Transverse colon (tissue), 4 donors: ENCODE measurements at regions not wholly inside any gene's neighbourhood (a gene's known extent, or its start where the extent isn't known, plus 50 kb on each side); places are given as distances from the start of the nearest gene placed in this dataset.

Experiments used
- DNase-seq: peaks from one replicate; pipeline ENCODE4 v3.0.0-alpha.2; 2019
- H3K27ac ChIP-seq, 4 donors: fragments of 200-600 bp; sonication (generic); 2 replicates each; pipeline ENCODE4 v1.5.1; 2016 to 2018; ENCODE audit warnings: inconsistent platforms in 4 of 4
- H3K27me3 ChIP-seq: fragments of 200-600 bp; sonication (generic); 2 replicates; pipeline ENCODE4 v1.5.1; 2017; ENCODE audit warnings: inconsistent platforms
- H3K36me3 ChIP-seq, 4 donors: fragments of 200-600 bp; sonication (generic); 2 replicates each; pipeline ENCODE4 v1.5.1; 2017 to 2019; ENCODE audit warnings: inconsistent platforms in 4 of 4
- H3K4me1 ChIP-seq, 4 donors: fragments of 200-600 bp; sonication (generic); 2 replicates each; pipeline ENCODE4 v1.5.1; 2017 to 2020; ENCODE audit warnings: inconsistent platforms in 4 of 4
- H3K4me3 ChIP-seq, 4 donors: fragments of 200-600 bp; sonication (generic); 1 replicate in 1 of 4; 2 replicates in 3 of 4; pipeline versions ENCODE4 v1.5.1 to v1.6.1; 2017 to 2019; ENCODE audit warnings: inconsistent platforms in 4 of 4
- H3K9me3 ChIP-seq, 2 donors: fragments of 200-600 bp; sonication (generic); 2 replicates each; pipeline ENCODE4 v1.5.1; 2017 to 2019; ENCODE audit warnings: inconsistent platforms in 2 of 2
- EP300 ChIP-seq: sonication (generic); formaldehyde crosslinking; IDR thresholded peaks from one replicate; pipeline ENCODE4 v1.6.1; 2017; ENCODE audit warnings: antibody characterized with exemption, low read depth
- POLR2A ChIP-seq: fragments of 450-650 bp; IDR thresholded peaks from one replicate; pipeline ENCODE4 v1.6.1; 2016; ENCODE audit warnings: antibody characterized with exemption, mild to moderate bottlenecking, moderate library complexity
- POLR2AphosphoS5 ChIP-seq, 3 donors: sonication (generic); formaldehyde crosslinking; IDR thresholded peaks; one replicate each; pipeline ENCODE4 v1.6.1; 2016; ENCODE audit warnings: antibody characterized with exemption in 3 of 3
- whole genome bisulfite sequencing, 2 donors: methylation state at CpG; one replicate each; pipeline ENCODE4 v1.1.5; 2018; ENCODE audit warnings: low coverage in 1 of 2; 5-methylcytosine and 5-hydroxymethylcytosine counted together
- in situ Hi-C, 4 donors: fragments of 200-750 bp; cut with MboI; loops; one replicate each; pipeline versions ENCODE4 v1.15.0 to v1.15.1; 2017; ENCODE audit warnings: low sequenced_read_pairs in 3 of 4, low pct_ligation_motif_present in 1 of 4, low pct_unique_long_range_greater_than_20kb in 1 of 4
- intact Hi-C: fragments of 100-400 bp; cut with DNase I; formaldehyde crosslinking; loops from one replicate; pipeline ENCODE4 v1.15.1; 2023; ENCODE audit warnings: low total_unique reads
- TF ChIP-seq, protein P1 (sequence below), 5 experiments: fragments of 200-600 bp in 3 of 5; fragments of 450-650 bp in 2 of 5; sonication (generic) in 3 of 5; IDR thresholded peaks; 1 replicate in 2 of 5; 2 replicates in 3 of 5; pipeline ENCODE4 v1.5.1; 2016 to 2017; ENCODE audit warnings: antibody characterized with exemption in 5 of 5, inconsistent platforms in 3 of 5, mild to moderate bottlenecking in 2 of 5, moderate library complexity in 1 of 5

DNA sequence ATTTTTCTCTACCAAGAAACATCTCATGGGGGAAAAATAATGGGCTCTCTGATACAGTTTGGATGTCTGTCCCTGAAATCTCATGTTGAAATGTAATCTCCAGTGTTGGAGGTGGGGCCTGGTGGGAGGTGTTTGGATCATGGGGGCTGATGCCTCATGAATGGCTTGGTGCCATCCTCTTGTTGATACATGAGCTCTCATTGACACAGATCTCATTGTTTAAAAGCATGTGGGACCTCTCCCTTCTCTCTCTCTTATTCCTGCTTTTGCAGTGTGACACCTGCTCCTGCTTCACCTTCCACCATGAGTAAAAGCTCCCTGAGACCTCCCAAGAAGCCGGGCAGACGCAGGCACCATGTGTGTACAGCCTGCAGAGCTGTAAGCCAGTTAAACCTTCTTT lies 332.5 kb upstream of the NRIP1 start:
- H3K4me1 ChIP-seq: no peaks in the 10 kb centered on the region
- H3K27ac ChIP-seq: no peak overlapping the region
- WGBS, 2 donors: 90% methylated on average over 2 of the region's 2 CpGs
- no peaks in the 10 kb centered on the region for H3K36me3 ChIP-seq
- intact Hi-C loops: no loop called here
- TF ChIP-seq EP300: no peak
- TF ChIP-seq POLR2AphosphoS5 (IDR thresholded peaks at IDR 0.05): no peak
- TF ChIP-seq POLR2A: no peak
- TF ChIP-seq, protein P1, sequence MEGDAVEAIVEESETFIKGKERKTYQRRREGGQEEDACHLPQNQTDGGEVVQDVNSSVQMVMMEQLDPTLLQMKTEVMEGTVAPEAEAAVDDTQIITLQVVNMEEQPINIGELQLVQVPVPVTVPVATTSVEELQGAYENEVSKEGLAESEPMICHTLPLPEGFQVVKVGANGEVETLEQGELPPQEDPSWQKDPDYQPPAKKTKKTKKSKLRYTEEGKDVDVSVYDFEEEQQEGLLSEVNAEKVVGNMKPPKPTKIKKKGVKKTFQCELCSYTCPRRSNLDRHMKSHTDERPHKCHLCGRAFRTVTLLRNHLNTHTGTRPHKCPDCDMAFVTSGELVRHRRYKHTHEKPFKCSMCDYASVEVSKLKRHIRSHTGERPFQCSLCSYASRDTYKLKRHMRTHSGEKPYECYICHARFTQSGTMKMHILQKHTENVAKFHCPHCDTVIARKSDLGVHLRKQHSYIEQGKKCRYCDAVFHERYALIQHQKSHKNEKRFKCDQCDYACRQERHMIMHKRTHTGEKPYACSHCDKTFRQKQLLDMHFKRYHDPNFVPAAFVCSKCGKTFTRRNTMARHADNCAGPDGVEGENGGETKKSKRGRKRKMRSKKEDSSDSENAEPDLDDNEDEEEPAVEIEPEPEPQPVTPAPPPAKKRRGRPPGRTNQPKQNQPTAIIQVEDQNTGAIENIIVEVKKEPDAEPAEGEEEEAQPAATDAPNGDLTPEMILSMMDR (IDR thresholded peaks at IDR 0.05): no peak
- in situ Hi-C loops: no loop called here
- H3K27me3 ChIP-seq: no peaks in the 10 kb centered on the region
- H3K9me3 ChIP-seq: no peaks in the 10 kb centered on the region
- DNase-seq: no peak
- no peak overlapping the region for H3K4me3 ChIP-seq

DNA sequence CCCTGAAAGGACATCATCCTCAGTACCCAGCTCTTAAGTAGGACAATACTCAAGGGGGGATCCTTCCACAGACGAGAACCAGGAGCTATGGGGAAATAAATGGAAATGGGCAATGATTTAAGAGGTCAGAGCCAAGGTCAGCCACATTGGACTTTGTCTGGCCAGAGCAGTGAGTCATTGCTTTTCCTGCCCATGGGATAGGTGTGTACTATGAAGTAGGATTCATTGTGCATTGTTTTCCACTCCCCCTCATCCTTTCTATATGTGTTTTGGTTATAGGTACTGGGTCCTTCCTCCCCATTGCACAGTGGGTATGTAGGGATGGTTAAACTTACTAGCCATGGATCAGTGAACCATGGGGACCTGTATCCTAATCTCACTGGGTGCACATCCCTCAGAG lies 328.9 kb upstream of the USP25 start:
- no peak for TF ChIP-seq POLR2A
- TF ChIP-seq POLR2AphosphoS5 (IDR thresholded peaks at IDR 0.05): no peak
- TF ChIP-seq EP300: no peak
- TF ChIP-seq, protein P1 (IDR thresholded peaks at IDR 0.05): no peak
- Histone ChIP-seq H3K27me3 (no peaks in the 10 kb centered on the region), H3K4me1 (no peaks in the 10 kb centered on the region), H3K36me3 (no peaks in the 10 kb centered on the region), H3K27ac (no peak overlapping the region), H3K9me3 (peaks cover 0 to 3% of the 10 kb centered on the region in 2 donors), H3K4me3 (no peak overlapping the region)
- intact Hi-C loops (no loop called here), in situ Hi-C loops (no loop called here)
- no peak for DNase-seq
- WGBS, 2 donors: 43 to 65% methylated on average over 1 of the region's 1 CpG

DNA sequence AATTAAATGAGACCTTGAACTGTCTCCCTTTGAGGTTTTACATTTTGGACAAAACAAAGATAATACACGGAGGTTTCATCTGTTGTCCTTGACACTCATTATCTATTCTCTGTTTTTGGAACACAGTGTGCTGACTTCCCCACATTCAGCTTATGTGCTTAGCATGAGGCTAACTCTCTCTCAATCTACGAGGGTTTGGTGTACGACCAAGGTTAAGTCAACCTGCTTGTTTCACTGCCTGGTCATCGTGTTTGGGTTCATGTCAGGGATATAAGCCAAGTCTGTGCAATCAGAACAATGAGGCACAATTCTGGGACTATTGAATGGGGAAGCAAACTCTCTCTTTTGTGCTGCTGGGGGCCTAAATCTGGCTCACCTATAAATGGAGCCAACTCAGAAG lies 328.5 kb upstream of the USP25 start:
- no peaks in the 10 kb centered on the region for H3K36me3 ChIP-seq
- WGBS, 2 donors: 88 to 100% methylated on average over 1 to 4 of the region's 4 CpGs
- TF ChIP-seq, protein P1 (IDR thresholded peaks at IDR 0.05): no peak
- TF ChIP-seq EP300 (no peak), POLR2AphosphoS5 (IDR thresholded peaks at IDR 0.05) (no peak), POLR2A (no peak)
- in situ Hi-C loops (no loop called here), intact Hi-C loops (no loop called here)
- DNase-seq: no peak
- no peak overlapping the region for H3K4me3 ChIP-seq
- H3K27ac ChIP-seq: no peak overlapping the region
- peaks cover 0 to 3% of the 10 kb centered on the region in 2 donors for H3K9me3 ChIP-seq
- no peaks in the 10 kb centered on the region for H3K27me3 ChIP-seq
- no peaks in the 10 kb centered on the region for H3K4me1 ChIP-seq

DNA sequence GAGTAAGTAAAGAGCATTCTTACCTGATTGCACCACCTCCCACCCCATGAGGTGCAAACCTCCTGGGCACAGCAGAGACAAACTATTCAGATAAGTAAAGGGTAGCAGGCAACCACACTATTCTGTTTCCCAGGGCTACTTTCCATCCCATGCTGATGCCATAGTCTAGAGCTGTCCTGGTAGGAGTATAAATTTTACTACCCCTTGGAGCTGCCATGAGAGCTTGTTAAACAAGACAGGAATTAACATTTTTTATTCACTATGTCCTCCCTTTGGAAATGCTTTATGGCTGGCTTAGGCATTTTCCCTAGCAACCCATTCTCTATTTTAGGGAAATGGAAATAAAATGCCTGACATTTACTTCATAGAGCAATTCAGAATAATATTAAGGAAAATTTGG lies 324.6 kb upstream of the USP25 start:
- H3K27me3 ChIP-seq: no peaks in the 10 kb centered on the region
- H3K4me3 ChIP-seq: no peak overlapping the region
- H3K27ac ChIP-seq: no peak overlapping the region
- TF ChIP-seq, protein P1 (IDR thresholded peaks at IDR 0.05): no peak
- TF ChIP-seq POLR2A: no peak
- TF ChIP-seq EP300: no peak
- TF ChIP-seq POLR2AphosphoS5 (IDR thresholded peaks at IDR 0.05): no peak
- DNase-seq: no peak
- H3K9me3 ChIP-seq: peaks cover 0 to 3% of the 10 kb centered on the region in 2 donors
- no peaks in the 10 kb centered on the region for H3K36me3 ChIP-seq
- intact Hi-C loops: no loop called here
- in situ Hi-C loops: no loop called here
- no peaks in the 10 kb centered on the region for H3K4me1 ChIP-seq
